WI38 (cell line): ENCODE measurements at regions not wholly inside any gene's neighbourhood (a gene's known extent, or its start where the extent isn't known, plus 50 kb on each side); places are given as distances from the start of the nearest gene placed in this dataset.

Source experiments
- H3K4me3 ChIP-seq: 2 replicates; pipeline ENCODE4 v1.5.1; 2011; ENCODE audit warnings: low read depth, mild to moderate bottlenecking, control low read depth, low read length
- TF ChIP-seq, protein P1 (sequence below): IDR thresholded peaks from 2 replicates; pipeline ENCODE4 v1.5.1; 2012; ENCODE audit warnings: low read depth, mild to moderate bottlenecking, control low read depth, low read length

DNA sequence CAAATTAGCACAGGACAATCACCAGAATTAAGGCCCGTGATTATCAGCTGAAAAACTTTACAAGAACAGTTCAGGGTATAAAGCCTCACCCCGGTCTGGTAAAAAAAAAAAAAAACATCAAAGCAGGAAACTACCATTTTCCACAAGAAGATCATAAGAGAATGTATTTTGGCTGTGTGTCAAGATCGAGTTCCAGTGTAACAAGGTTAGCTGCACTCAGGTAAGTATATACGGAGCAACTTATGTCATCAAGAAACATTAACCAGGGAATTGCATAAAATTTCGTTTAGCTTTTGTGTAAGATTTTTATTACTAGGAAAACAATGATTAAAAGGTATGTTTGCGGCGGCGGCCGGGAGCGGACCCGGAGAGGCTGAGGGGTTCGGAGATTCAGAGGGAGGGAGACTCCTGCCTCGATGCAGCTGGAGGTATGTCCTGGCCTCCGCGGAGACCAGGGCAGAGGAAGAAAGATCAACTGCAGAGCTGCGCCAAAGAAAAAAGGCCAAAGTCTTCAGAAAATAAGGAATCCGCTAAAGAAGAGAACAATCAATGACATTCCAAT is 533.8 kb upstream of the CNTNAP2 start:
- TF ChIP-seq, protein P1, sequence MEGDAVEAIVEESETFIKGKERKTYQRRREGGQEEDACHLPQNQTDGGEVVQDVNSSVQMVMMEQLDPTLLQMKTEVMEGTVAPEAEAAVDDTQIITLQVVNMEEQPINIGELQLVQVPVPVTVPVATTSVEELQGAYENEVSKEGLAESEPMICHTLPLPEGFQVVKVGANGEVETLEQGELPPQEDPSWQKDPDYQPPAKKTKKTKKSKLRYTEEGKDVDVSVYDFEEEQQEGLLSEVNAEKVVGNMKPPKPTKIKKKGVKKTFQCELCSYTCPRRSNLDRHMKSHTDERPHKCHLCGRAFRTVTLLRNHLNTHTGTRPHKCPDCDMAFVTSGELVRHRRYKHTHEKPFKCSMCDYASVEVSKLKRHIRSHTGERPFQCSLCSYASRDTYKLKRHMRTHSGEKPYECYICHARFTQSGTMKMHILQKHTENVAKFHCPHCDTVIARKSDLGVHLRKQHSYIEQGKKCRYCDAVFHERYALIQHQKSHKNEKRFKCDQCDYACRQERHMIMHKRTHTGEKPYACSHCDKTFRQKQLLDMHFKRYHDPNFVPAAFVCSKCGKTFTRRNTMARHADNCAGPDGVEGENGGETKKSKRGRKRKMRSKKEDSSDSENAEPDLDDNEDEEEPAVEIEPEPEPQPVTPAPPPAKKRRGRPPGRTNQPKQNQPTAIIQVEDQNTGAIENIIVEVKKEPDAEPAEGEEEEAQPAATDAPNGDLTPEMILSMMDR = no peak
- H3K4me3 ChIP-seq = no peak overlapping the region

DNA sequence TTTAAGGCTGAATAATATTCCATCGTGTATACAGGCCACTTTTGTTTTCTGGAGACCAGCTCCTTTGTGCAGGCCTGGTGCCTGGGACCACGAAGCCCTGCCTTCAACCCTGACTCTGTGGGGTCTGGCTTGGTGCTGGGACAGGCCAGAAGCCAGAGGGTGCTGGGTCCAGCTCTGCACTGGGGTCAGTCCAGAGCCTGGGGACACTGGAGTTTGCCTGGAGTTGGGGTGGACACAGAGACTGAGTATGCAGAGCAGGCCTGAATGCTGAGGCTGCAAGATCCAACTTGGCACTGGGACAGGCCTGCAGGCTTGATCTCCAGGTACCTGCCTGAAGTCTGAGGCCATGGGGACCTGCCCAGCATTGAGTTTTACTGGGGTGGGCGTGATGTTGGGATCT is 558.8 kb upstream of the CNTNAP2 start:
- TF ChIP-seq, protein P1 = no peak
- no peak overlapping the region for H3K4me3 ChIP-seq

DNA sequence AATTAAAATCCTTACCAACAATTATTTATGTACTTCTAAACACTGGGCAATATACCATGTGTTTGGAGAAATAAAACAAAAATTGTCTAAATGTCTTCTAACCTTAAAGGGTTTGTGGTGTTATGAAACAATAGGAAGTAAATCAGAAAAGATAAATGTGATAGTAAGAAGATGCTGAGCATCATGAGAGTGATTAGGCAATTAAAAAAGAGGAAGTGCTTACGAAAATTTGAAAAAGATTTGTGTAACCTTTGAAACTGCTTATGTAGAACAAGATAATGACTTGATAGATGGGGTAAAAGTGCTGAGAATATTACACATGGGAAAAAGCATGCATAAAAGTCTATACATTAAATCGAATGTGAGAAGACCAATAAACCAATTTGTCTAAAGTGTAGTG is 573.4 kb upstream of the CNTNAP2 start:
- TF ChIP-seq, protein P1 = no peak
- no peak overlapping the region for H3K4me3 ChIP-seq

DNA sequence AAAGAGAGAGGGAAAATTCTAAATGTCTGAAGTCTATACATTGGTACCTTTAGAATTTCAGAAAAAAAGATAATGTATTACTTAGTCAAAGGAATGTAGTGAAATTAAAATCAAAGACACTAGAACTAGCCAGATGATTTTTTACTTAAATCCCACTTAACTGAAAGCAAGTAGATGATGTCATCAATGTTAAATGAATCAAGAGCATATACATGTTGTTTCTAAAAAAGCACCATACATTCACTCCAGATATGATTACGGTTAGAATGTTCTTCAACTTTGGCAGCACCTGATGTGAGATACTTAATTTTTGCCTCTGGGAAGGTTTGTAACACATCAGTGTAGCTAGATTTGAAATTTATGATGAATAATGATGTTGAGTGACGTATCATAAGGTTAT is 576.7 kb upstream of the CNTNAP2 start:
- H3K4me3 ChIP-seq = no peak overlapping the region
- TF ChIP-seq, protein P1 = no peak

DNA sequence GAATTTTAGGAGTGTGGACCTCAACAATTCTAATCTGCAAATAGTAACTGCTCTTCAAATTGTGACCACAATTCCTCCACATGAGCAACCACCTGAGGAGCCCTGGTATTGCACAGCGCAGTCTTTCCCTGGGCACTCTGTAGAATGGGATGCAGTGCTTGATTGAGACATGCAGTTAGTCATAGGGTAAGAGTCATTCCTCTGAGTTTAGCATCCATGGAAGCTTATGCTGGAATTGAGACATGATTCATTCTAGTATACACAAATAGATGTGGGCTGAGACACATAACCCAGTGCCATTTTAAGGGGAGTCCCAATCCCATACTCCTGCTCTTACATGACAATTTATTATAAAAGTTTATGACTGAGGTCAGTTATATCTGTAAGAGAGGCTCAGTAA is 582.3 kb upstream of the CNTNAP2 start:
- H3K4me3 ChIP-seq = no peak overlapping the region
- TF ChIP-seq, protein P1 = no peak

DNA sequence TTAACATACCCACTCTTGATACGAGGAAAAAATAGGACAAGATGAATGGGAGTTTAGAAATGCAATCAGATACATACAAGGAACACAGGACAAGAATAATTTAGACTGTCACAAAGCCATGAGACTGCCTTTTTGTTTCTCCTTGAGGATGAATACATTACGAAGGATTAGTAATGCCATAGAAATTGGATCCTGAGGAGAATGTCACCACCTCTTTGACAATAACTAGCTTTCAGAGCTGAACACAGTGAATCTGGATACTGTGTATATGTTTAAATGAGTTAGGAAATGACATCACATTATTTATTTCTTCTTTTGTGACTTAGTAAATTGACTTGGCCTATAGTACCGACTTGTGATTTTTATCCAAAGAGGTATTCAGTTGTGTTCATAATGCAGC is 596.3 kb upstream of the CNTNAP2 start:
- TF ChIP-seq, protein P1 = no peak
- H3K4me3 ChIP-seq = no peak overlapping the region

DNA sequence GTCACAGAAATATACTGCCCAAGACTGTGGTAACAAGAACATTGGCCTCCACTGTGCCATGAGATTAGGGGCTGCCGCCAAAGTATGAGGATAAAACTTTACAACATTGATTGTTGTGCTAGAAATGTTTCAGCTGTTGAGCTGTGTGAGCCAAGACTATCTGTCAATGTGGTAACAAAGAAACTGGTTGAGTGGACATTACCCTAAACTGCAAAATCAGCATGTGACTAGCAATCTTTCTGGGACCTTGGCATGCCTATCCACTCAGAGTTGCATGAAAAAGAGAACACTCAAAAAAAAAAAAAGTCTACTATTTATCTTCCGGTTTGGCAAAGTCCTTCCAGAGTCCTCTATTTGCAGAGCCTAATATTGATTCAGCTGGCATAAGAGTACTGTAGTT is 605.6 kb upstream of the CNTNAP2 start:
- TF ChIP-seq, protein P1 = no peak
- no peak overlapping the region for H3K4me3 ChIP-seq
